ENCODE measurements at regions not wholly inside any gene's neighbourhood (a gene's known extent, or its start where the extent isn't known, plus 50 kb on each side); places are given as distances from the start of the nearest gene placed in this dataset.

DNA sequence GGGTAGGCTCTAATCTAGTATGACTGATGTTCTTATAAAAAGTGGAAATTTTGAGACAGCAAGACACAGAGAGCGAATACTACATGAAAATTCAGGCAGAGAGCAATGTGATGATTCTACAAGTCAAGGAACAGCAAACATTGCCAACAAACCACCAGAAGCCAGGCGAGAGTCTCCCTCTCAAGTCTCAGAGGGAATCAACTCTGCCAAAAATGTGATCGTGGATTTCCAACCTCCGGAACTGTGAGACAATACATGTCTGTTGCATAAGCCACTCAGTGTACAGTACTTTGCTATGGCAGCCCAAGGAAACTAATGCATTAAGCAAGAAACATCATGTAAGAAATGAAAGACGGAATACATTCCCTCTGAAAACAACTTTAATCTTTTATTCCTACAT lies 52.1 kb upstream of the CCNG1 start:
- Histone ChIP-seq H3K9me3 (ENCODE audit: low read length) (no peaks in the 10 kb centered on the region), H3K27me3 (ENCODE audit: insufficient read depth, low read depth, low read length) (no peaks in the 10 kb centered on the region), H3K4me3 (ENCODE audit: low read length) (no peak overlapping the region), H3K79me2 (replicated peaks; ENCODE audit: insufficient read depth, low read length) (no peaks in the 10 kb centered on the region), H2AFZ (ENCODE audit: low read depth, low read length) (no peak overlapping the region), H3K9ac (ENCODE audit: low read length) (no peak overlapping the region), H3K9me2 (ENCODE audit: insufficient read depth, low read length) (no peaks in the 10 kb centered on the region), H3K4me2 (ENCODE audit: low read length) (no peak overlapping the region), H3K36me3 (ENCODE audit: insufficient read depth, low read length) (no peaks in the 10 kb centered on the region), H3K27ac (ENCODE audit: low read length) (no peak overlapping the region), H3F3A (ENCODE audit: insufficient read depth, low read length, poor library complexity, severe bottlenecking) (no peaks in the 10 kb centered on the region), H4K20me1 (ENCODE audit: insufficient read depth) (no peaks in the 10 kb centered on the region)
- TF ChIP-seq MXI1 (conservative IDR thresholded peaks at IDR 0.05; ENCODE audit: poor library complexity, severe bottlenecking) (no peak), EZH2 (IDR thresholded peaks at IDR 0.05; ENCODE audit: borderline replicate concordance, insufficient read depth, low read length, poor library complexity, severe bottlenecking) (no peak), POLR2AphosphoS5 (IDR thresholded peaks at IDR 0.05) (no peak), RAD21 (conservative IDR thresholded peaks at IDR 0.05) (no peak), SMC3 (conservative IDR thresholded peaks at IDR 0.05; ENCODE audit: poor library complexity) (no peak), TAF1 (IDR thresholded peaks at IDR 0.05; ENCODE audit: low read depth) (no peak), EP300 (conservative IDR thresholded peaks at IDR 0.05; ENCODE audit: poor library complexity, severe bottlenecking) (no peak)
- TF ChIP-seq, protein P1, sequence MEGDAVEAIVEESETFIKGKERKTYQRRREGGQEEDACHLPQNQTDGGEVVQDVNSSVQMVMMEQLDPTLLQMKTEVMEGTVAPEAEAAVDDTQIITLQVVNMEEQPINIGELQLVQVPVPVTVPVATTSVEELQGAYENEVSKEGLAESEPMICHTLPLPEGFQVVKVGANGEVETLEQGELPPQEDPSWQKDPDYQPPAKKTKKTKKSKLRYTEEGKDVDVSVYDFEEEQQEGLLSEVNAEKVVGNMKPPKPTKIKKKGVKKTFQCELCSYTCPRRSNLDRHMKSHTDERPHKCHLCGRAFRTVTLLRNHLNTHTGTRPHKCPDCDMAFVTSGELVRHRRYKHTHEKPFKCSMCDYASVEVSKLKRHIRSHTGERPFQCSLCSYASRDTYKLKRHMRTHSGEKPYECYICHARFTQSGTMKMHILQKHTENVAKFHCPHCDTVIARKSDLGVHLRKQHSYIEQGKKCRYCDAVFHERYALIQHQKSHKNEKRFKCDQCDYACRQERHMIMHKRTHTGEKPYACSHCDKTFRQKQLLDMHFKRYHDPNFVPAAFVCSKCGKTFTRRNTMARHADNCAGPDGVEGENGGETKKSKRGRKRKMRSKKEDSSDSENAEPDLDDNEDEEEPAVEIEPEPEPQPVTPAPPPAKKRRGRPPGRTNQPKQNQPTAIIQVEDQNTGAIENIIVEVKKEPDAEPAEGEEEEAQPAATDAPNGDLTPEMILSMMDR (IDR thresholded peaks at IDR 0.05; ENCODE audit: poor library complexity, severe bottlenecking), result no peak
- TF ChIP-seq, protein P2, sequence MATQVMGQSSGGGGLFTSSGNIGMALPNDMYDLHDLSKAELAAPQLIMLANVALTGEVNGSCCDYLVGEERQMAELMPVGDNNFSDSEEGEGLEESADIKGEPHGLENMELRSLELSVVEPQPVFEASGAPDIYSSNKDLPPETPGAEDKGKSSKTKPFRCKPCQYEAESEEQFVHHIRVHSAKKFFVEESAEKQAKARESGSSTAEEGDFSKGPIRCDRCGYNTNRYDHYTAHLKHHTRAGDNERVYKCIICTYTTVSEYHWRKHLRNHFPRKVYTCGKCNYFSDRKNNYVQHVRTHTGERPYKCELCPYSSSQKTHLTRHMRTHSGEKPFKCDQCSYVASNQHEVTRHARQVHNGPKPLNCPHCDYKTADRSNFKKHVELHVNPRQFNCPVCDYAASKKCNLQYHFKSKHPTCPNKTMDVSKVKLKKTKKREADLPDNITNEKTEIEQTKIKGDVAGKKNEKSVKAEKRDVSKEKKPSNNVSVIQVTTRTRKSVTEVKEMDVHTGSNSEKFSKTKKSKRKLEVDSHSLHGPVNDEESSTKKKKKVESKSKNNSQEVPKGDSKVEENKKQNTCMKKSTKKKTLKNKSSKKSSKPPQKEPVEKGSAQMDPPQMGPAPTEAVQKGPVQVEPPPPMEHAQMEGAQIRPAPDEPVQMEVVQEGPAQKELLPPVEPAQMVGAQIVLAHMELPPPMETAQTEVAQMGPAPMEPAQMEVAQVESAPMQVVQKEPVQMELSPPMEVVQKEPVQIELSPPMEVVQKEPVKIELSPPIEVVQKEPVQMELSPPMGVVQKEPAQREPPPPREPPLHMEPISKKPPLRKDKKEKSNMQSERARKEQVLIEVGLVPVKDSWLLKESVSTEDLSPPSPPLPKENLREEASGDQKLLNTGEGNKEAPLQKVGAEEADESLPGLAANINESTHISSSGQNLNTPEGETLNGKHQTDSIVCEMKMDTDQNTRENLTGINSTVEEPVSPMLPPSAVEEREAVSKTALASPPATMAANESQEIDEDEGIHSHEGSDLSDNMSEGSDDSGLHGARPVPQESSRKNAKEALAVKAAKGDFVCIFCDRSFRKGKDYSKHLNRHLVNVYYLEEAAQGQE (IDR thresholded peaks at IDR 0.05; ENCODE audit: borderline replicate concordance), result no peak

DNA sequence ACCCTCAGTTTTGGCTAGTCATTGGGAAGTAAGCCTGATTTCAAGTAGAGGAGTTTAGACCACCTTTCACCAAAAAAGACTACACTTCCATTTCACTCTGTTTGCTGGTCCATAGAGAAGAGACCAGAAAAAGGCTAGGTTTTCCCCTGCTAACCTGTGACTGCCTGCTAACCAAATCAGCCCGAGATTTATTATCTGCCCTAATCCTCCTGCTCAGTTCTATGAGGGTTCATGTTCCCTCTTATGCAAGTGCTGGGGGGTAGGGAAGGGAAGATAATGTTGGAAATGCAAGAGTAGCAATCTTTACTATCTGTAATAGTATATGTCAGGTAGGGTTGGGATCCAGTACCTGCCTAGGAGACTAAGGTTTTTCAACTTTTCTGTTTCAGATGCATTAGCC lies 51.6 kb upstream of the CCNG1 start:
- H3K4me3 ChIP-seq (ENCODE audit: low read length), result no peak overlapping the region
- TF ChIP-seq TAF1 (IDR thresholded peaks at IDR 0.05; ENCODE audit: low read depth) (no peak), EZH2 (IDR thresholded peaks at IDR 0.05; ENCODE audit: borderline replicate concordance, insufficient read depth, low read length, poor library complexity, severe bottlenecking) (no peak), MXI1 (conservative IDR thresholded peaks at IDR 0.05; ENCODE audit: poor library complexity, severe bottlenecking) (no peak), EP300 (conservative IDR thresholded peaks at IDR 0.05; ENCODE audit: poor library complexity, severe bottlenecking) (no peak), RAD21 (conservative IDR thresholded peaks at IDR 0.05) (no peak), POLR2AphosphoS5 (IDR thresholded peaks at IDR 0.05) (no peak), SMC3 (conservative IDR thresholded peaks at IDR 0.05; ENCODE audit: poor library complexity) (no peak)
- TF ChIP-seq, protein P1 (IDR thresholded peaks at IDR 0.05; ENCODE audit: poor library complexity, severe bottlenecking), result no peak
- TF ChIP-seq, protein P2 (IDR thresholded peaks at IDR 0.05; ENCODE audit: borderline replicate concordance), result no peak
- H3K27me3 ChIP-seq (ENCODE audit: insufficient read depth, low read depth, low read length), result no peaks in the 10 kb centered on the region
- no peaks in the 10 kb centered on the region for H3K79me2 ChIP-seq (replicated peaks; ENCODE audit: insufficient read depth, low read length)
- H3K4me2 ChIP-seq (ENCODE audit: low read length), result no peak overlapping the region
- no peak overlapping the region for H3K9ac ChIP-seq (ENCODE audit: low read length)
- H2AFZ ChIP-seq (ENCODE audit: low read depth, low read length), result no peak overlapping the region
- H3K27ac ChIP-seq (ENCODE audit: low read length), result no peak overlapping the region
- H3F3A ChIP-seq (ENCODE audit: insufficient read depth, low read length, poor library complexity, severe bottlenecking), result no peaks in the 10 kb centered on the region
- no peaks in the 10 kb centered on the region for H3K9me3 ChIP-seq (ENCODE audit: low read length)
- H3K36me3 ChIP-seq (ENCODE audit: insufficient read depth, low read length), result no peaks in the 10 kb centered on the region
- H3K9me2 ChIP-seq (ENCODE audit: insufficient read depth, low read length), result no peaks in the 10 kb centered on the region
- no peaks in the 10 kb centered on the region for H4K20me1 ChIP-seq (ENCODE audit: insufficient read depth)

All from neural cell (in vitro differentiated cells).